Spinal cord (tissue), 9 donors: ENCODE measurements at regions not wholly inside any gene's neighbourhood (a gene's known extent, or its start where the extent isn't known, plus 50 kb on each side); places are given as distances from the start of the nearest gene placed in this dataset.
"Not testable (repeated sequence)": the region's sequence is repeated elsewhere in the genome, so short reads cannot be mapped to it uniquely, and the experiment has no call there.

ENCODE experiments used
- DNase-seq, 6 donors: peaks; one replicate each; pipeline versions ENCODE4 v3.0.0 to v3.0.0-alpha.2; 2013 to 2015; ENCODE audit warnings: low spot score in 6 of 6, low read depth in 4 of 6
- H3K27ac ChIP-seq: one replicate; pipeline ENCODE4 v1.5.1; 2013; ENCODE audit warnings: low read depth, low read length, control low read depth
- H3K27me3 ChIP-seq: one replicate; pipeline ENCODE4 v1.6.1; 2013; ENCODE audit warnings: low read length; ENCODE audit not compliant: control insufficient read depth, insufficient read depth
- H3K36me3 ChIP-seq: one replicate; pipeline ENCODE4 v1.6.1; 2013; ENCODE audit warnings: low read length; ENCODE audit not compliant: control insufficient read depth, insufficient read depth
- H3K4me1 ChIP-seq: one replicate; pipeline ENCODE4 v1.6.1; 2013; ENCODE audit warnings: low read length; ENCODE audit not compliant: control insufficient read depth, insufficient read depth
- H3K4me3 ChIP-seq: one replicate; pipeline ENCODE4 v1.5.1; 2013; ENCODE audit warnings: low read depth, low read length, control low read depth
- H3K9me3 ChIP-seq: one replicate; pipeline ENCODE4 v1.6.1; 2013; ENCODE audit warnings: low read length; ENCODE audit not compliant: control insufficient read depth, insufficient read depth
- WGBS: methylation state at CpG from one replicate; pipeline ENCODE4 v1.1.5; 2013; ENCODE audit warnings: missing lambda C conversion rate; ENCODE audit not compliant: insufficient coverage; 5-methylcytosine and 5-hydroxymethylcytosine counted together
- donor health status: healthy.

DNA sequence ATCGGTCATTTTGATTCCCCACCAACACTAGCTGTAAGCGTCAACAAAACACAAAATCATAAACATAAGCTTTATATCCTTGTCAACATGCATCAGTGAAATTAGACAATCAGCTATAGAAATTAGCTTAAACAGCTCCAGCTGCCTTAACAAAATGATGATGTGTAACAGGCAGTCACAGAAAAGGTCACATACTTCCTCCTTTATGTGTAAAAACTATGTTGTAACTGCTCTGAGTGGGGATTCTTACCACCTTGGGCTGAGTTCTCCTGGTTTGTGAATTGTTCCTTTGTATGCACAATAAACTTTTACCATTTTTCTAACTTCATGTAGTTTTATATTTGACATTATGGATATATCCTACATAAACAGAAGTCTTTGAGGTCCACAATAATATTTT lies 73.9 kb upstream of the MAP9 start:
- no peak for DNase-seq
- Histone ChIP-seq H3K27ac (no peak overlapping the region), H3K27me3 (no peaks in the 10 kb centered on the region), H3K9me3 (no peaks in the 10 kb centered on the region), H3K4me3 (no peak overlapping the region), H3K36me3 (no peaks in the 10 kb centered on the region), H3K4me1 (no peaks in the 10 kb centered on the region)
- WGBS = no CpG with 5 or more reads among the region's 2 CpGs

DNA sequence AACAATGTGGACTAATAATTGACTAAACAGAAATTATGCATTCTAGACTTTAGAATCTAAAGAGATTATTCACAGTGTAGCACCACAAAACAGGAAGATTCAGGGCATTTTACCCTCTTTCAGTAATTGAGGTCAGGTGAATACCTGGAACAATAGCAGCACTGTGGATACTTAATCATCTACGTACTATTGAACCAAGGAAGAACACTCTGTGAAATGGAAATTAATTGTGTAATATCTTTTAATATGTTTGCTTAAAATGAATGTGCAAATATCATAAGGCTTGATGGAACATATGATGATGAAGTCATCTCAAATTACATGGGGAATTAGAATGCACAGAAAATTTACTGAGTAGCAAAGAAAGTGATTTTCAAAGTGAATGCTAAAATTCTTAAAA lies 68.5 kb upstream of the MAP9 start:
- peak in 1 of 6 donors; percentile 1 for DNase-seq
- H3K4me3 ChIP-seq = no peak overlapping the region
- H3K36me3 ChIP-seq = no peaks in the 10 kb centered on the region
- H3K9me3 ChIP-seq = no peaks in the 10 kb centered on the region
- H3K27ac ChIP-seq = no peak overlapping the region
- no peaks in the 10 kb centered on the region for H3K27me3 ChIP-seq
- H3K4me1 ChIP-seq = no peaks in the 10 kb centered on the region
- no CpG with 5 or more reads among the region's 1 CpG for WGBS

DNA sequence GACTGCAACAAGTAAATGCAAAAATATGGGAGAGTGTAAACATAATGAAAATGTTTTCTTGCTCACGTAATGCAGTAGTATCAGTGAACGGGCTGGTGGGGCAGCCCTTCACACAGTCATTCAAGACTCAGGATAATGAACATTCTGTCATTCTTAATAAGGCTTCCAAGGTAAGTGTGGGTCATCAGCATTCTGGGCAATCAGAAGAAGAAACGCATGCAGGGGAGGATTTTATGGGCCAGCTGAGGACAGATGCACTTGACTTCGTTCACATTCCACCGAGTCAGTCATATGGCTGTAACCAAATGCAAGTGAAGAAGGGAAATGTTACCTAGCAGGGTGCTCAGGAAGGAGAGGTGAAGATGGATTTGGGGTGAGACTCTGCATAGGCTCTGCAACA lies 68.0 kb upstream of the MAP9 start:
- no peak overlapping the region for H3K27ac ChIP-seq
- no peaks in the 10 kb centered on the region for H3K4me1 ChIP-seq
- no peaks in the 10 kb centered on the region for H3K27me3 ChIP-seq
- no peaks in the 10 kb centered on the region for H3K36me3 ChIP-seq
- no peaks in the 10 kb centered on the region for H3K9me3 ChIP-seq
- DNase-seq = peak in 1 of 6 donors; percentile 3
- no peak overlapping the region for H3K4me3 ChIP-seq
- 81% methylated on average over 3 of the region's 5 CpGs for WGBS

DNA sequence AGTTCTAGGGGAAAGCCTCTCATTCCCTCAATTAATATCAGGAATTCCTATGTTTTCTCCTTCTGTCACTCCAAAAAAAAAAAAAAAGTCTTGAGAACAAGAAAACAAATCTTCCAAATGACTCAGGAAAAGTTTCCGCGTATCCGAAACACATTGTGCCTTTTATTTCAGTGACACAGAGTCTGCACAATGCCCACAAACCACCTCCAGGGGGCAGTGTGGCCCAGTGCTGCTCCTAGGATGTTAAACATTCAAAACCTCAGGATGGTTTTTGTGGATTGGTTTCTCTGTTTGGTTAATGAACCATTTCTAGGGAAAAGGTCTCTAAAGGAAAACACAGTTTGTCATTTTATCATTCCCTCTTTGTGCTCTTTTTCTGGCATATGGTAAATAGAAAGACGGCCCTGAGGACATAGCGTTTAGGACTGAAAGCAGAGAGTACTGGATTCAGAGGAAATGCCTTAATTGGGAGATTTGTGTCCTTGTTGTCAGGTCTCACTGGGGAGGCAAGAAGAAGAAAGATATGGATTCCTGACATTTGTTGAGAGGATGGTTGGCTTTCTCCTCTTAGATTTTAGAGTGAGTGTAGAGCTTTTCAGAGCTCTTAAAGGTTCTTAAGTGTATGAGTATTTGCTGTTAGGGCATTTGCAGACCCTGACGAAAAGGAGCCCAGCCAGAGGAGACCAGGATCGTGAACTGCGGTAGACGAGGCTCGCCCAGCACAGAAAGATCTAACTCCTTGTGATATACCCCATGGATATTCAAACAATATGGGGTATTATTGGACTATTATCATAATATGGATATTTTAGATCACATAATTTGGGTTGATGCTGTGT lies 65.7 kb upstream of the MAP9 start:
- H3K9me3 ChIP-seq = no peaks in the 10 kb centered on the region
- H3K27me3 ChIP-seq = no peaks in the 10 kb centered on the region
- H3K4me3 ChIP-seq = peak overlapping the region; percentile 16
- 0% methylated on average over 2 of the region's 10 CpGs for WGBS
- no peaks in the 10 kb centered on the region for H3K36me3 ChIP-seq
- H3K4me1 ChIP-seq = no peaks in the 10 kb centered on the region
- peak; percentile 62 to 95 (median 75) for DNase-seq
- no peak overlapping the region for H3K27ac ChIP-seq

DNA sequence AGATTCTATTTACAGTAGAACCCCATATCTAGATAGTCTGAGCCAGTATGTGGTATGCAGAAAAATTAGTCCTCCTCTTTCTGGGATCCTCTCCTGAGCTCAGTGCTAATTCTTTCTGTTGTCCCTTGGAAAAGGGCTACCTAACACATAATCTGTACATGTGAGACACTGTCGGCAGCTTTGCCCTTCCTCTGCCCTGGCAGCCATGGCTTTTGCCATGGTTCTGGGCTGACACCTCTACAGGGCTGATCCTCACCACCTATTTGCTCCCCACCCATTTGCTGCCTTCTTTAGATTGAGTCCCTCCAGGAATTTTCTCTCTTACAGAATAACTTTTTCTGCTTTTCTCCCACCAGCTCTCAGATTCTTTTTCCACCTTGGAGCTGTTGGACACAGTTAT lies 64.7 kb upstream of the MAP9 start:
- H3K4me1 ChIP-seq = no peaks in the 10 kb centered on the region
- no peaks in the 10 kb centered on the region for H3K36me3 ChIP-seq
- no peak overlapping the region for H3K4me3 ChIP-seq
- no peak overlapping the region for H3K27ac ChIP-seq
- no peaks in the 10 kb centered on the region for H3K9me3 ChIP-seq
- 82% methylated on average over 1 of the region's 1 CpG for whole genome bisulfite sequencing
- H3K27me3 ChIP-seq = no peaks in the 10 kb centered on the region
- no peak for DNase-seq

DNA sequence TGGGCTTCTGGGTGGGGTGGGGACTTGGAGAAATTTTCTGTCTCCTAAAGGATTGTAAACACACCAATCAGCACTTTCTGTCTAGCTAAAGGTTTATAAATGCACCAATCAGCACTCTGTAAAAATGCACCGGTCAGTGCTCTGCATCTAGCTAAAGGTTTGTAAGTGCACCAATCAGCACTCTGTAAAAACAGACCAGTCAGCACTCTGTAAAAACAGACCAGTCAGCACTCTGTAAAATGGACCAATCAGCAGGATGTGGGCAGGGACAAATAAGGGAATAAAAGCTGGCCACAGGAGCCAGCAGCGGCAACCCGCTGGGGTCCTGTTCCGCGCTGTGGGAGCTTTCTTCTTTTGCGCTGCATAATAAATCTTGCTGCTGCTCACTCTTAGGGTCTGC lies 63.0 kb upstream of the MAP9 start:
- 98% methylated on average over 6 of the region's 6 CpGs for WGBS
- H3K36me3 ChIP-seq, H3K27me3 ChIP-seq, DNase-seq, H3K9me3 ChIP-seq, H3K27ac ChIP-seq, H3K4me3 ChIP-seq, H3K4me1 ChIP-seq: not testable (repeated sequence)

DNA sequence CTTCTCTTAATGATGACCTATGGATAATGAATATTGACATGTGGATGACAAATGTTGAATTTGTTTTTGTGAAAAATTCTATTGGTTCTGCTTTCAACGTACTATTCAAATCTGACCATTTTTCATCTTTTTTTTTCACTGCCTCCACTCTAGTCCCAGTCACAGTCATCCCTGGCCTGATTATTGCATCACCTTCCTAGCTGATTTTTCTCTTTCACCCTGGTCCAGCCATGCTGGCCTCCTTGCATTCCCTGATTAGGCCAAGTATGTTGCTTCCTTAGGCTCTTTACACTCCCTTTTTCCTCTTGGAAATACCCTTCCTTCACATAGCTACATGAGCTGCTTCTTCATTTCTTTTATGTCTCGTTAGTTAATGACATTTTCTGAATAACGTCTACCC lies 58.1 kb upstream of the MAP9 start:
- no peak overlapping the region for H3K4me3 ChIP-seq
- H3K9me3 ChIP-seq = no peaks in the 10 kb centered on the region
- H3K36me3 ChIP-seq = no peaks in the 10 kb centered on the region
- H3K4me1 ChIP-seq = no peaks in the 10 kb centered on the region
- no peak overlapping the region for H3K27ac ChIP-seq
- no peak for DNase-seq
- no peaks in the 10 kb centered on the region for H3K27me3 ChIP-seq
- 90% methylated on average over 1 of the region's 3 CpGs for WGBS

DNA sequence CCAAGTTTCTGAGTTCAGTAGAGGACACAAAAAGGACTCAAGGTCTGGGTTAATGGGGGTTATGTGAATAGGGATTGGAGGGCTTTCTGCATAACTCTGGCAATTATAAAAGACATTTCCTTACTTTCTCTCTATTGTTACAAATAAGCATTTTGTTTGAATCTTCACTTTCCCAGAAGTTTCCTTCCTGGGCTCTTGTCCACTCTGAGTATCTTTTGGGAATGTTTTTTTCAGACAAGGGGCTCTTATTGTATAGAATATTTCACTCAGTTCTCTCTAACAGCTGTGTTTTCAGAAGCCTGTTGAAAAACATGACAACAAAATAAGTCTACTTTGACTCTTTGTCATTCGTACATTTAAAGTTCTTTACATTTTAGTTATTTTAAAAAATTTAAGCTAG lies 57.6 kb upstream of the MAP9 start:
- no peak for DNase-seq
- Histone ChIP-seq H3K4me3 (no peak overlapping the region), H3K9me3 (no peaks in the 10 kb centered on the region), H3K36me3 (no peaks in the 10 kb centered on the region), H3K27ac (no peak overlapping the region), H3K27me3 (no peaks in the 10 kb centered on the region), H3K4me1 (no peaks in the 10 kb centered on the region)
- WGBS = no CpG with 5 or more reads among the region's 1 CpG

DNA sequence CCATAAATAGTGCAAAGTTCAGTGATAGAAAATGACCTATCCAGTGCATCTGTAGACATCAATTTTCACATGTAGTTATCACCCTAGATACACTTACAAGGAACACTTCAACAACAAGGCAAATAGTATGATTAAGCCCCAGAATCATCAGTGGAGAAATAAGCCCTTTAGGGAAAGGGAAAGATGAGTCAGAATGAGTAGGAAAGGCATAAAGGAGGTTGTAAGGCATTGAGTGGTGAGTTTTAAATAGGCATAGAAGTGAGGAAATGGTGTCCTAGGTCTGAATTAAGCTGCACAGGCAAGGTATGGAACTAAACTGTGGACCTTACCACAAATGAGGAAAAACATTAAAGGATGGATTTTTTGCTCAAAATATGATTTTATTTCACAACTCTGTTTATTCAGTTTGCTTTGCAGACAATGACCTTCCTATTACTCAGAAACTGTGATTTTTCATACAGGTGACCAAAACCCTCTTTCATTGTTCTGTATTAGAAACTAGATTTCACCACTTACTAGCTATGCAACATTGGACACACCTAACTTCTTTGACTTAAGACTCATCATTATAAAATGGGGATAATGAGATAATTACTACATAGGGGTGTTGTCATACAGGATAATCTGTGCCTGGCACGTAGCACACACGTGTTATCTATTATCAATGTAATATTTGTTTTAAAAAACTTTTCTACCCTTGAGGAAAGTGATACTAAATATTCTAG lies 57.0 kb upstream of the MAP9 start:
- no peaks in the 10 kb centered on the region for H3K9me3 ChIP-seq
- no peaks in the 10 kb centered on the region for H3K27me3 ChIP-seq
- H3K4me3 ChIP-seq = no peak overlapping the region
- DNase-seq = no peak
- no peak overlapping the region for H3K27ac ChIP-seq
- no peaks in the 10 kb centered on the region for H3K36me3 ChIP-seq
- no CpG with 5 or more reads among the region's 2 CpGs for WGBS
- no peaks in the 10 kb centered on the region for H3K4me1 ChIP-seq
